ENCODE measurements at regions not wholly inside any gene's neighbourhood (a gene's known extent, or its start where the extent isn't known, plus 50 kb on each side); places are given as distances from the start of the nearest gene placed in this dataset. TPM values are rescaled to one million over a fixed set of nuclear protein-coding genes. Genes with fewer than 3 reads are reported as not detected.
"Not testable (repeated sequence)": the region's sequence is repeated elsewhere in the genome, so short reads cannot be mapped to it uniquely, and the experiment has no call there.

DNA sequence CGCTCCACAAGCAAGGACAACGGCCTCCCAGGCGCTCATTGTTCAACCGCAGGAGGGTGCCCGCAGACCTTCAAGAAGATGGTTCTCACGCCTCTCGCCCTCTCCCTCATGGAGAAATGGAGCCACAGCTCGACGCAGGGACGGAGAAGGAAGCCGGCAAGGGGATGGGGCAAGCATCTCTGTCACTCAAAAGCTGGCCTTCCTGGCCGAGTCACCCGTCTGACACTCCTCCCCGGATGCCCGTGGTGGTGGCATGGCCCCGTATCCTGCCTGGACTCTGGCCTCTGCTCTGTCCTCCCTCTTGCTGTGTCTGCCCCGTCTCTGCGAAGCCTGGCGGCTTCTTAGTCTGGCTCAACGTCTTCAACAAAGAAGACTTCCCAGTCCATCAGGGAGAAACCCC is 1405.7 kb upstream of the PCDH10 start:
- not testable (repeated sequence) for DNase-seq (ENCODE audit: low spot score); ATAC-seq (ENCODE audit: low FRiP score)

DNA sequence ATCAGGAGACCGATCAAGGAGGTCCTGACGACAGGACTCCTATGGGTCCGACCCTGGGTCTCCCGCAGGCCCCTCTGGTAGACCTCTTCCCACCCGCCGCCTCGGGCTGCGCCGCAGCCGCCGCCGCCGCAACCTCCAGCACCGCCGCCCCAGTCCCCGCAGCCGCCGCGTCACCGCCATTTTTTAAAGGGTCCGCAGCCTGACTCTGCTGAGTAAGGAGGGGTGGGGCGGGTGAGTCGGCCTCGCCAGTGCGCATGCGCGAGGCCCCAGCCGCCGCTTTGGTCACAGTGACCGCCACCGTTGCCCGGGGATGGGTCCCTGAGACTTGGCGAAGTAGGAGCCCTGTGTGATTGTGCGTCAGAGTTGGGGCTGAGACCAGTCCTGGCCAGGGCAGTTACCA is 1401.9 kb upstream of the PCDH10 start:
- not testable (repeated sequence) for DNase-seq (ENCODE audit: low spot score); ATAC-seq (ENCODE audit: low FRiP score)

DNA sequence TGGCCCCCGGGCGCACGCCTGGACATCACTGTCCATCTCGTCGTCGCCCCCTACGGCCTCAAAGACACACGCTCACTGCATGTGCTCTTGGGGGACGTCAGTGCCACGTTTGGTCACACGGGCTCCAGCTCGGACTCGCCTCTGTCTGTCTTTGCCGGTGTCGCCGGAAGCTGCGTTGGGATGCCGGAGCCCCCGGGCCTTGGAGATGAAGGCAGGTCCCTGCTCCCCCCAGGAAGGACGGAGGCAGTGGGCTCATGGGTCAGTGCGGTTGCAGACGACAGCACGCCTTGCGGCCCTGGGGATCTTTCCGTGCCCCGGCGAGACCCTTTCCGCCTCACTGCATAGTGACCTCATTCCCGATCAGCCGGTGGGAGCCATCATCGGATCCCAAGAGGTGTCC is 1399.9 kb upstream of the PCDH10 start:
- not testable (repeated sequence) for DNase-seq (ENCODE audit: low spot score); ATAC-seq (ENCODE audit: low FRiP score)

DNA sequence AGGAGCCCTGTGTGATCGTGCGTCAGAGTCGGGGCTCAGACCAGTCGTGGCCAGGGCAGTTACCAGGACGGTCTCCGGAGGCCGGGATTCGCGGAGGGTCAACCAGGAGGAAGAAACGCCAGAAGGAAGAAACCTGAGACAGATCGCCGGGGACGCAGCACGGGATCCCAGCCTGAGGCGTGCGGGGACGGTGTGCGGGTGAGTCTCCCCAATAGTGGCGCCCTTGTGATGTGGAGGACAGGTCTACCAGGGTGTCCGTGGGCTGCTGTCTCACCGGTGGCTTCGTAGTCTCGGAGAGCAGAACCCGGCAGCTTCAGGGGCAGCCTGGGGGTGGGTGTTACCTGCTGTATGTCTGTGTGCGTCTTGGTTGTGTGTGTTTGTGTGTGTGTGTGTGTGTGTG is 1399.1 kb upstream of the PCDH10 start:
- not testable (repeated sequence) for DNase-seq (ENCODE audit: low spot score); ATAC-seq (ENCODE audit: low FRiP score)

DNA sequence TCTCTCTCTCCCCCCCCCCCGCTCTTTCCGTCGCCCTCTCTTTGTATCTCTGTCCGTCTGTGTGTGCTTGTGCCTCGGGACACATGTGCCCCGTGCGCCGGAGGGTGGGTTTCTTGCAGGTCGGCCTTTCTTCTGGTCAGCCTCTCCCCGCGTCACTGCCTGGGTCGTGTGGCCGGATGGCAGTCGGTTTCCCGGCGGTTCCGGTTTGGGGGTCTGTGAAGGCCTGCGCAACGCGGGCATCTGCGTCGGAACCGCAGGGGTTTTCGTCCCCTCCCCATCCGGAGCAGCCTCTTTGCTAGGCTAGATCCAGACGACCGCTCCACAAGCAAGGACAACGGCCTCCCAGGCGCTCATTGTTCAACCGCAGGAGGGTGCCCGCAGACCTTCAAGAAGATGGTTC is 1398.6 kb upstream of the PCDH10 start:
- not testable (repeated sequence) for ATAC-seq (ENCODE audit: low FRiP score); DNase-seq (ENCODE audit: low spot score)

DNA sequence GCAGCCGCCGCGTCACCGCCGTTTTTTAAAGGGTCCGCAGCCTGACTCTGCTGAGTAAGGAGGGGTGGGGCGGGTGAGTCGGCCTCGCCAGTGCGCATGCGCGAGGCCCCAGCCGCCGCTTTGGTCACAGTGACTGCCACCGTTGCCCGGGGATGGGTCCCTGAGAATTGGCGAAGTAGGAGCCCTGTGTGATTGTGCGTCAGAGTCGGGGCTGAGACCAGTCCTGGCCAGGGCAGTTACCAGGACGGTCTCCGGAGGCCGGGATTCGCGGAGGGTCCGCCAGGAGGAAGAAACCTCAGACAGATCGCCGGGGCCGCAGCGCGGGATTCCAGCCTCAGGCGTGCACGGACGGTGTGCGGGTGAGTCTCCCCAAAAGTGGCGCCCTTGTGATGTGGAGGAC is 1386.9 kb upstream of the PCDH10 start:
- ATAC-seq (ENCODE audit: low FRiP score); DNase-seq (ENCODE audit: low spot score): not testable (repeated sequence)

DNA sequence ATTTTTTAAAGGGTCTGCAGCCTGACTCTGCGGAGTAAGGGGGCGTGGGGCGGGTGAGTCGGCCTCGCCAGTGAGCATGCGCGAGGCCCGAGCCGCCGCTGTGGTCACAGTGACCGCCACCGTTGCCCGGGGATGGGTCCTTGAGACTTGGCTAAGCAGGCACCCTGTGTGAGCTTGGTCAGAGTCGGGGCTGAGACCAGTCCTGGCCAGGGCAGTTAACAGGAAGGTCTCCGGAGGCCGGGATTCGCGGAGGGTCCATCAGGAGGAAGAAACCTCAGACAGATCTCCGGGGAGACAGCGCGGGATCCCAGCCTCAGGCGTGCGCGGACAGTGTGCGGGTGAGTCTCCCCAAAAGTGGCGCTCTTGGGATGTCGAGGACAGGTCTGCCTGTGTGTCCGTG is 1384.4 kb upstream of the PCDH10 start:
- DNase-seq (ENCODE audit: low spot score) (no peak), ATAC-seq (ENCODE audit: low FRiP score) (no peak)
- TF ChIP-seq, protein P1, sequence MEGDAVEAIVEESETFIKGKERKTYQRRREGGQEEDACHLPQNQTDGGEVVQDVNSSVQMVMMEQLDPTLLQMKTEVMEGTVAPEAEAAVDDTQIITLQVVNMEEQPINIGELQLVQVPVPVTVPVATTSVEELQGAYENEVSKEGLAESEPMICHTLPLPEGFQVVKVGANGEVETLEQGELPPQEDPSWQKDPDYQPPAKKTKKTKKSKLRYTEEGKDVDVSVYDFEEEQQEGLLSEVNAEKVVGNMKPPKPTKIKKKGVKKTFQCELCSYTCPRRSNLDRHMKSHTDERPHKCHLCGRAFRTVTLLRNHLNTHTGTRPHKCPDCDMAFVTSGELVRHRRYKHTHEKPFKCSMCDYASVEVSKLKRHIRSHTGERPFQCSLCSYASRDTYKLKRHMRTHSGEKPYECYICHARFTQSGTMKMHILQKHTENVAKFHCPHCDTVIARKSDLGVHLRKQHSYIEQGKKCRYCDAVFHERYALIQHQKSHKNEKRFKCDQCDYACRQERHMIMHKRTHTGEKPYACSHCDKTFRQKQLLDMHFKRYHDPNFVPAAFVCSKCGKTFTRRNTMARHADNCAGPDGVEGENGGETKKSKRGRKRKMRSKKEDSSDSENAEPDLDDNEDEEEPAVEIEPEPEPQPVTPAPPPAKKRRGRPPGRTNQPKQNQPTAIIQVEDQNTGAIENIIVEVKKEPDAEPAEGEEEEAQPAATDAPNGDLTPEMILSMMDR (IDR thresholded peaks at IDR 0.05): no peak

DNA sequence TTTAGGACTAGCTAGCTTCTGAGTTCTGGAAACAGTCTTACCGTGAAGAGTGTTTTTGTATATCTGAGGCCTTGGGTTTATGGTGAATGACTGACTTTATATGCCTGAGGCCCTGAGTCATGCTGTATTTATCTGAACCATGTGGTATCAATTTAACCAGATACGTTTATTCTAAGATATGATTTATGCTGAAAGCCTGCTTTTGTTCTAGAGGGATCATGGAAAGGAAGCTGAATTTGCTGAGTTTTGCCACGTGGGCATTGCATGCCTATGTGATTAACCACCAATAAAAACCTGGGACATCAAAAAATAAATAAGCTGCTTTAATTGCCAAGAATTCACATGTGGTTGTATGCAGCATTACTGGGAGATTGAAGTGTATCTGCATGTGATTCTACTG is 1374.7 kb upstream of the PCDH10 start:
- DNase-seq (ENCODE audit: low spot score); ATAC-seq (ENCODE audit: low FRiP score): not testable (repeated sequence)

DNA sequence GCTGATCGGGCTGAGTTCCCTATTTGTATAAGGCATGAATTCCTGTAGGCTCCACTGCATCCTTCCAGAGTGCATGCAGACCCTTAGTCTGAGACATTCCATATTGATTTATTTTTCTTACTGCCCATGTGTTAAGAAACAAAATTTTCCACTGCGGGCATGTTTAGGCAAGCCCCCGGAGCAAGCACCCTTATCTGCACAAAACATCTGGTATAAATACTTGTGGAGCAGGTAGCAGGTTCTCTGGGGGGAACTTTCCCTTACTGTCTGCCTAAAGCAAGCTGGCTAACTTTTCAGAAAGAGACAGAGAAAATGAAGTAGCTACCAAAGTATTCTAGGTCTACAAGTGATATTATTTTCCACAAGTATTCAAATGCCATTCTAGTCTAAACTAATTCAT is 1338.5 kb upstream of the PCDH10 start:
- ATAC-seq (ENCODE audit: low FRiP score); DNase-seq (ENCODE audit: low spot score): not testable (repeated sequence)

Small RNAs in the stretch of these regions (small RNA-seq; reads per million reads assigned to genes)
- gene AC105424.1: not detected
- not detected for gene RF00156
- gene RN7SL205P: not detected
- not detected for gene RNU6-224P

Measured in omental fat pad (tissue), 3 donors.